Stimulated activated CD8-positive, alpha-beta memory T cell treated with anti-CD3 and anti-CD28 coated beads, Interleukin-7, amount 100 ng/mL, for 1 hour (primary cell): ENCODE measurements at regions not wholly inside any gene's neighbourhood (a gene's known extent, or its start where the extent isn't known, plus 50 kb on each side); places are given as distances from the start of the nearest gene placed in this dataset.

Experiments
- DNase-seq, 2 donors: peaks; one replicate each; pipeline ENCODE4 v3.0.0-alpha.2; 2020; ENCODE audit warnings: low read depth in 2 of 2

DNA sequence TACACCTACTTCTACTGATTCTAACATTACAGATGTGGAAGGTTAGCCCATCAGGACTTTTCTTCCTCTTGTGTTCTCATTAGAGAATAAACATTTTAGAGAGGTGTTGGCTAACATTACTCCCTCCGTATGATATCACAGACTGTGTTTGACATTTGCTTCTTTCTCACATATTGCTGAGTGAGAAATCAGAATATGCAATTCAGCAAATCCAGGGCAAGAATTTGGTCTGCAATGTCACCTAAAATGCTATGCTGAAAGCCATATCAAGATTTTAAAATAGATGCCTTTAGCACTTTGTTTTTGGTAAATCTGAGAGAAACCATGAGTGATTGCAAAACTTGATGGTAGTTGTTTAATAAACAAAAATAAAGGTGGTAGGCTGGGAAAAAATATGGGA lies 319.1 kb downstream of the C4orf33 start:
- no peak for DNase-seq

DNA sequence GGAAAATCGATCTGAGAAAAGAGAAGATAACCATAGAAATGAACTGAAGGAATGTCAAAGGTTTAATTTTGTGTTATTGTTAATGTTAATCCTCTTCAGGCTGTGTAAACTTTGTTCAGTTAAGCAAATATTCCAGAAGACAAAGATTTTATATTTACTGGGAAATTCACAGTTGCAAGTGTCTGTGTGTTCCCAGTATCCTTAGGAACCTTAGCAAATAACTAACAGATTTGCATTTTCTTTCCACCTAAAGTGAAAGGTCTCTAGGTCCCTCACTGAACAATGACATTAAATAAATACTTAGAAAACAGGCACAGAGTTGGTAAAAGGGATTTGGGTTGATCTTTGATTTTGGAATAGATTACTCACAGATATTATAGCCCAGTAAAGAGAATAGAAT lies 324.7 kb downstream of the C4orf33 start:
- no peak for DNase-seq

DNA sequence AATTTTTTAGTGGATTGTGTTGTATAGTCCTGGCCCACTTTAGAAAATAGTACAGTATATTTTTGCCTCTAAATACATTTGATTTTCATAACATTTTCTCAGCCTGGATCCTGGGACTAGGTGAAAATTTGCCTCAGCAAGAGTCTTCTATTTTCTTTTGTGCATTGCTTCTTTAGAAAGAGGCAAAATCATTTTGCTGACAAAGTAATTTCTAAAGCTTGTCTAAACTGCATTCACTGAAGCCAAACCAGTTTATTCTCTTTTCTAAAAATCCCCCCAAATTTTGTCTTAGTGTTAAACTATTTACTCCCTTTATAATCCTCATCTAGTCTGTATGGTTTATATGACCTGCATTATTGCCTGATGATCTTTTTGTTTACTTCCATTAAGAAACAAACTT lies 326.3 kb downstream of the C4orf33 start:
- no peak for DNase-seq

DNA sequence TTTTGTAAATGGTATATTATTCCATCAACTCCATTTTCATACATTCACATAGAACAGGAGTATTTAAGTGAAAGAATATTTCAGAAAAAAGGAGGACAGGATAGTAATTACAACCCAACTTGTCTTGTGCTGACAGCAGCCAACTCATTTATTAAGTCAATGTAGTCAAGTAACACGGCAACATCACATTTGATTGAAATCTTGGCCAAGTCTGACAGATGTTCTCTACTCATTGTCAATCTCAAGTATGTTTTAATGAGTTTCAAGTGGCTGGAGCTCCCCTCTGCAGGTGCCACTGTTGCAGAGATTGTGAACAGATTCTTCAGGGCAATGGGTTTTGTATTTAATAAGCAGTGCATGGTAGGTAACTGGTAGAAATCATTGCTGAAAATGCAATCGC lies 332.5 kb downstream of the C4orf33 start:
- no peak for DNase-seq

GRCh38 chr4:129429581-129430320 lies 333.8 kb downstream of the C4orf33 start:
- DNase-seq, result no peak

DNA sequence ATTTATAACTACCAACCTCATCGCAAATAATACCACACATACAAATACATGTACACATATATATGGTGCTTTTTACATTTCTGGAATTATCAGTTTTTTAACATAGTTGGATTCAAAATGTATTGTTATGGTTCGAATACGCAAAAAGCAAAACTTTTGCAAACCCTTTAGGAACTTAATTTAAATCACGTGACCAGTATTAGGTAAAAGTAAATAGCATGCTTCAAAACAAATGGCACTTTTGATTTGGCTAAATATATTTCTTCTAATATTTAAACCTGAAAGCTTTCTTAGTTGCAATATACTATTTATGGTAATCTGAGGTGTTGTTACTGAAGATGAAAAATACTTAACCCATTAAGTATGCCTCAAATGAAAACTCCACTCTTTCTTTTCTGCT lies 341.4 kb downstream of the C4orf33 start:
- no peak for DNase-seq

DNA sequence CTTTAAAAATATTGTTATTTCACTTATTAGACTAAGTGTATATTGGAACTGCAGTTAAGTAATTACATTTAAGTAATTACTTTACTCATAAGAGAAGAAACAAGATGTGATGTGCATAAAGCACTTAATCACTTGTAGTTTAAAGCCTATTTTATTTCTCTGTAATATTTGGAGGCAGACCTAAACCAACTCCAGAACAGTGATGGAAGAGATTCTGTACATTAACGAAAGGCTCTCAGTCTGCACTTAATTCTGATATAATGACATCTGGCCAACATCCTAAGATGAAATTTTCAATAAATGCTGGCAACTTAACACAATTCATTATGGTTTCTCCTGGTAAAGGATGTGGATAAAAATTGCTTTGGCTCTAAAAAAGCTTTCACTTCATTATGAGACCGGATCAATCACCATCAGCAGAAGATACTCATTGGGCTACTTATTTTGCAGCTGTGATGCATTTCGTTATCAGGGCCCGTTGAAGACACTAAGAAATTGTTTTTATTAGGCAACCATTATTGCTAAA lies 342.6 kb downstream of the C4orf33 start:
- DNase-seq, result no peak

DNA sequence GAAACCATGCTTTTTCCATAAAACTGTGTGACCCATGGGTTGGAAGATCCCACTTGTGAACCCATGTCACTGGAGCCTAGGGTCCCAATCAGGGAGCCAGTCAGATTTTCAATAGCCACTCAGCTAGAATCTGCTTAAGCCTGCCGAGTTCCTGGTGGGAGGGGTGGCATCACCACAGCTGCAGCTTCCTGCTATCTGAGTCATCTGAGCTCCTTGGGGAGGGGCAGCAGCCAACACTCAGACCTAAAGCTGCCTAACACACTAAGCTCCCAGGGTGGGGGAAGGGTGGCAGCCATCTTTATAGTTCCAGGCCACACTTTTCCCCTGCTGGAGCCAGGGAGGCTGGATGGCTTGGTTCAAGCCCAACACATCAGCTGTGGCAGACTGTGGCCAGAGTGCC lies 350.1 kb downstream of the C4orf33 start:
- DNase-seq, result no peak

DNA sequence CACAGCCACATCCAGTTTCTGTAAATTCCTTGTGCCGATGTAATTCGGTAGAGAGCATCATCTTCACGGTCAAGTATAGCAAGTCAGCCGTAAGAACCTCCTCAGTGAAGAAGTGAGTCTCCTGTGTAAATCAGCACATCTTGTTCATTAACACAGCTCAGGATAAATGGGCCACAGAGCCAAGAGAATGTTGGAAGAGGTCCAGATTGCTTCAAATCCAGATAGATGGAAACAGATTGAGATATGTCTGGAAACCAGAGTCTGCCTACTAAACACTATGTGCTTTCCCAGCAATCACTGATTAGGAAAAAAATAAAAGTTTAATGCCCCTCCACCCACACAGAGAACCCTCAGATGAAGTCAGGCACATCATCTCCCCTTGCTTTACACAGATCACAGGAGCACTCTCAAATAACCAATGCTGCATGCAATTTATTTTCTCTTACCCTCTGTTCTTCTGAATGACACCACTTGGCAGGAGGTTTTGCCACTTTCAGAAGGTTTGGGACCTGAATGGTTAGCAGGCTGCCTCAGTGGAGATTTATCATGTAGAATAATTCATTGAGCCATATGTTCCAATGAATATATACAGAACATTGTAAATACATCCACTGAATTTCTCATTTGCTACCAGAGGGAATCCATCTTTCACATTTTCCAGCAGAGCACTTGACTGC lies 357.7 kb downstream of the C4orf33 start:
- DNase-seq, result no peak

DNA sequence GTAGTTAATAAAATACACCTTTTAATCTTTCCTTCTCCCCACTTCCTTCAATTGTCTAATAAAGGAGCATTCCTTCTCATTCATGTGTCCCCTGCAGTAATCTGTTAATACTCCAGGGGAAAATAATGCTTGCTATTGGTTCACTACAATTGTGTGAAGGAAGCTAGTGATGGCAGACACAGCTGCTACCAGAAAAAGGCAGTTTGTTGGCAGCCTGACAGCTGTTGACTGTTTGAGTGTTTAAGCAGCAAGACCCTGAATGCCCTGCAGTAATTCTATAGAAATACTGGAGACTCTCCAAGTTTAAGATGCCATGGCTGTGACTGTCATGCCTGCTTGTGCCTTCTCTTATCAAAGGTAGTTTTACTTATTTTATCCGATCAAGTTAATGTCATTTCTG lies 359.5 kb downstream of the C4orf33 start:
- no peak for DNase-seq

GRCh38 chr4:129468624-129469023 lies 372.7 kb downstream of the C4orf33 start:
- DNase-seq, result no peak

DNA sequence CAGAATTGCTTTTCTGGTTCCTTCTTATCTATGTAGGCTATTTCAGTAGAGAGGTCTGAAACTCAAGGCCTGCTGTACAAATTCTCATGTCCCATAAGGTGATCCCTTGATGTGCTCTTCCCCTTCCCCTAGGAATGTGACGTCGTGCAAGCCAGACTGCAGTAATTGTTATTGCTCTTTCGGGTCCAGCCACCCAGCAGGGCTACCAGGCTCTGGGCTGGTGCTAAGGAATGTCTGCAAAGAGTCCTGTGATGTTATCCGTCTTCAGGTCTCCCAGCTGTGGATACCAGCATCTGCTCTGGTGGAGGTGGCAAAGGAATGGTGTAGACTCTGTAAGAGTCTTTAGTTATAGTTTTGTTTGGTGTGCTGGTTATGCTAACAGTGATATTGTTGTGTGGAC lies 378.7 kb downstream of the C4orf33 start:
- DNase-seq, result no peak

DNA sequence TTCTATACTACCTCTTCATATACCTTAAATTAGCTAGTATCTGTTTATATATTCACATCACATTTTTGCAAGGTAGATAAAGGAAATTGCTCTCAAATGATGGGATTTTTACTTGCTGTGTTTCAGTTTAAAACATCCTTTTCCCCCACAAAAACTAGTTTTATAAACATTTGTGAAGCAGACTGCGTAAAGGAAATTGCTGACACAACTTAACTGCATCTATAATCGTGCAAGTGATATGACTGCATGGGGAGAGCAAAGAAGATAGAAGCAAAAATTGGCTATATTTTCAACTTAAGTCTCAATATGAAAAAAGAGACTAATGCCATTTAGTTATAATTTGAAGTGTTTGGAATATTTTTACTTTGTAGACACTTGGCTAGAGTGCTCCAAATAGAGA lies 385.2 kb downstream of the C4orf33 start:
- DNase-seq, result no peak

GRCh38 chr4:129488427-129488826 lies 392.5 kb downstream of the C4orf33 start:
- no peak for DNase-seq

DNA sequence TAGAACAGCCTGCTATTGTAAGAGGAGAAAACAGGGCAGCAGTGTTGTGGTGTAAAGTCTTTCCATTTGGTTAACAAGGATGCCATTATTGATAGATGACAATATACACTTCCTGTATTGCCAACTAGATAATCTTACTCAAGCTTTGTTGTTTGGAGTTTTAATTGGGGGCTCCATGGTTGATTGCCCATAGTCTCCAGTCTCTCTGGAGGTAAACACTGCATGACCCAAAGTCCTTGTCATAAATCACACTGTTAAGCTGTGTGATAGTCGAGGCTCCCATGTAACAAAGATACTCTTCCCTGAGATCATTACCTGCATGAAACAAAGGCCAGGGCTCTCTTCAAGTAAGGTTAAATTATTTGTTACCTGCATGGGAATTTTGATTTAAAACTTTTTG lies 394.6 kb downstream of the C4orf33 start:
- no peak for DNase-seq

GRCh38 chr4:129498626-129499025 lies 402.7 kb downstream of the C4orf33 start:
- no peak for DNase-seq

- DNase-seq, result no peak
Observed at GRCh38 chr4:129514852-129515251, 418.9 kb downstream of the C4orf33 start.

DNA sequence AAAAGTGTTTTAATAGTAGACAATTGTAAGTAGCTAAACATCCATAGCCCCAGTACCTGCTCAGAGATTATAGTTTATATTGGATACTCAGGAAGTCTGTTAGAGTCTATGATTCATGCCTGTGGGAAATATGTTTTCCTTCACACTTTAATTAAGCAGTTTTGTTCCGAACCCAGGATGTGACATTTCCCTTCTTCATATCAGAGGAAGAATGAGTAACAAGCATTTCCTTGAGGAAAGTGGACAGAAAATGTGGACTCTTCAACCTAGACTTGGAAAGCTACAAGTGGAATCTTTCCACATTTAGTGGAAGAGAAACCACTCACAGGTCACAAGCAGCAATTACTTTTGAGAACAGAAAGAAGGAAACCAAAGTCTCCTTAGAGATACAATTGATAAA lies 419.4 kb downstream of the C4orf33 start:
- DNase-seq, result no peak

DNA sequence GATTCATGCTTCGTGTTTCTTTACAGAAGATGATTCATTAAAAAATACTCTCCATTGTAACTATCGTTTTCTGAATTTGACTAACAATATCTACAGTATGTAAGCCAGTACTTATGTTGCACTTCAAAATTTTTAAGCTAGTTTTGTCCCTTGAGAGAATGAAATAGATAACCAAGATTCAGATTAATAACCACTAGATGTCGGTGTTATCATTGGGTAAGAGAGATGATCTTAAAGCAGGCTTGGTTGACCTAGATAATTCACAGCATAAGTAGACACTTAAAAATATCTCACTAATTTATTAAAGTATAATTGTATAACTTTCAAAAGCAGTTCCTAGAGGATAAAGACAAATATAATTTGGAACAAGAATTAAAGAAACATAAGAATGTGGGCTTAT lies 430.9 kb downstream of the C4orf33 start:
- no peak for DNase-seq

GRCh38 chr4:129531253-129531652 lies 435.3 kb downstream of the C4orf33 start:
- DNase-seq, result no peak

- no peak for DNase-seq
Observed at GRCh38 chr4:129532573-129532972, 436.6 kb downstream of the C4orf33 start.

DNA sequence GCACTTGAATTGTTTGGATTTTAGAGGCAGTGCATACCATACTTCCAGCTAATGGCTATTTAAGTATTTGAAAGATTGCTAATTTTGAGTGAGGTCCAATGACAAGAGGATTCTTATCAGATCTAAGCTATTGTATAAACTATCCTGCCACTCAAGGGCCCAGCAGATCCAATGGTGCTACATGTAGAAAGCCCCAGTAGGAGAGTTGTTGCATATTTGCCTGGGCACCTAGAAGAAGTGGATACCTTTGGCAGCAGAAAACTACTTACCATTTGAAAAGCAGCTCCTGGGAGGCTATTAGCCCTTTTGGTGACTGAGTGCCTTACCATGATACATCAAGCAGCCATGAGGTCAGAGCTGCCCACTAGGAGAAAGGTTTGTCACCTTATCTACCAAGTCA lies 447.3 kb downstream of the C4orf33 start:
- no peak for DNase-seq

- no peak for DNase-seq
Observed at GRCh38 chr4:129545599-129546278, 449.8 kb downstream of the C4orf33 start.
